ENCODE measurements at regions not wholly inside any gene's neighbourhood (a gene's known extent, or its start where the extent isn't known, plus 50 kb on each side); places are given as distances from the start of the nearest gene placed in this dataset.

DNA sequence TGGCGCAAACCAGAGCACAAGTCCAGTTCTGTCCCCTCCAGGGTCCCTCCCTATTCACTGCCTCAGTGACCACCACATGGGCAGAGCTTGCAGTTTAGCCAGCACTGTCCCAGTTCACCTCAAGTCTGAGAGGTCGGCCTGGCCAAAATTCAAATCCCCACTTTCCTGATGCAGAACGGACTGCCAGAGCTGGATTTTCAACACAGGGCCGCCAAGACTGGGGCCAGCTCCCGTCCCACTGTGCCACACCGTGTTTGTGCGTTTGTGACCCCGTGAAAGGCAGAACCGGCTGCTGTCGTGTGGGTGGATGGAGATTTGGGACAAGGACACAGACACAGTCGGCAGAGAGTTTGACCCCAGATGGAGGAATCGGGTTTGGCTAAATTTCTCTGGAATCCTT is 176.7 kb downstream of the URI1 start:
- no peaks in the 10 kb centered on the region for H3K36me3 ChIP-seq (replicated peaks; ENCODE audit: control insufficient read depth, insufficient read depth, low read length)
- no peak for DNase-seq
- H3K27me3 ChIP-seq (ENCODE audit: control insufficient read depth, insufficient read depth, low read length) = no peaks in the 10 kb centered on the region
- H3K4me3 ChIP-seq (ENCODE audit: insufficient read depth, low read depth, low read length) = no peak overlapping the region

DNA sequence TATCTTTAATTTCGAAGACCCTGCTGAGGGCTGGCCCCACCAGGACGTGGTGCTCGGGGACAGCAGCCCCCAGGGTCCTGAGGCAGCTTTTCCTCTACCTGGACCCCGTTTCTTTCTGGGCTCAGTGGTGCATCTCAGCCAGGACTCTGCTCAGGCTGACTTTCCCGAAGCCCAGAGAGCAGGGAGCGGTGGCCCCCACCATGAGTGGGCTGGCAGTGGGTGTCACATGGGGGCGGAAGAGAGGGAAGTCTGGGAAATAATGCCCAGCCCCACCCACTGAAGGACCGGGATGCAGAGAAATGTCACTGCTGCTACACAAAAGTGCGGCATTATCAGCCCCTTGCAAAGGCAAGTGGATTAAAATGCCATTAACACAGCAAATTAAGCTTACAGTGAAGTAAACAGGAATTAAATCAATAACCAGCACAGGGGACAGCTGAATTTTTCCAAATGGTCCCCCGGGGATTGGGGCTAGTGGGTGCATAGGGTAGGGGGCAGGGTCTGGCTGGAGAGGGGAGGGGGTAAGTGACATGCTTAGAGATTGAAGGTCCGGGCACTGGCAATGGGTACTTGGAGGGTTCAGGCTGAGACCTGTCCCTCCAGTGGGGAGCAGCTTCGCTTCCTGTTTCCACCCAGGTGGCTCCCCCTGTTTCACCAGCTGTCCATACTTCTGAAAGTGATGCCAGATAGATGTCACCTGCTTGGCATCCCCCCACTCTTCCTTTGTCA is 177.3 kb downstream of the URI1 start:
- Histone ChIP-seq H3K4me3 (ENCODE audit: insufficient read depth, low read depth, low read length) (no peak overlapping the region), H3K36me3 (replicated peaks; ENCODE audit: control insufficient read depth, insufficient read depth, low read length) (no peaks in the 10 kb centered on the region), H3K27me3 (ENCODE audit: control insufficient read depth, insufficient read depth, low read length) (no peaks in the 10 kb centered on the region)
- DNase-seq = no peak

DNA sequence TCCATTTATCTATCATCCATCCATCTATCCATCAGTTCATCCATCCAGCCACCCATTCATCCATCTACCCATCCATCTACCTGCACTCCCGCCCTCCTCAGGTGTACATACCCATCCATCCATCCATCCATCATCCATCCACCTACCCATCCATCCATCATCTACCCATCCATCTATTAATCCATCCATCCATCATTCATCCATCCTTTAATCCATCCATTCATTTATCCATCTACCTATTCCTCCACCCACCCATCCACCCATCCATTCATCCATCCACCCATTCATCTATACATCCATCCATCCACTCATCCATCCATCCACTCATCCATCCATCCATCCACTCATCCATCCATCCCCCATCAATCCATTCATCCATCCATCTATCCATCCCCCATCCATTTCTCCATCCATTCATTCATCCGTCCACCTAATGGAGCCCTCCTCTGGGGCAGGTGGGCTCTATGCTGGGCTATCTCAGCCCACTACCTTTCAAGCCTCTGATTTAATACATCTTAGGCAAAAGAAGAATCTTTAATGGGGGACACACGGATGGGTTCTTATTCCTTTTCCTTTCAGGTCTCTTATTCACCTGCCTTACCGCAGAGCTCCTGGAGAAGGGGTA is 178.9 kb downstream of the URI1 start:
- no peak overlapping the region for H3K4me3 ChIP-seq (ENCODE audit: insufficient read depth, low read depth, low read length)
- DNase-seq = no peak
- no peaks in the 10 kb centered on the region for H3K27me3 ChIP-seq (ENCODE audit: control insufficient read depth, insufficient read depth, low read length)
- H3K36me3 ChIP-seq (replicated peaks; ENCODE audit: control insufficient read depth, insufficient read depth, low read length) = no peaks in the 10 kb centered on the region

DNA sequence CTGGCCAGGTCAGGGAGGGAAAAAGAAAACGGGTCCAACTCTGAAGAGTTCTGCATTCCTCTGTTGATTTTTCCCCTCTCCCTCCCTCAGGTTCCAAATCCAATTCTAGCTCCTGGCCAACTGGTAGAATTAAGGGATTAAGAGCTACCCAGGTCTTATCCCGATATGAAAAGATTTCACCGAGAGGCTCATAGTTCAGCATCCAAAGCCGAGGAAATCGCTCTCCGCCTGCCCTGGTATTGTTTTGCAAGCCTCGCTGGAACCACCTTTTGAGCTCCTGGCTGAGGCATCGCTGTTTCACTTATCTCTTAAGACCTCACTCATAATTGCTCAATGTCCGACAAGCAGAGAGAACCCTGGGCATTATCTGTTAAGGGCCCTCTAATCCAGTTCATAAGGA is 180.4 kb downstream of the URI1 start:
- Histone ChIP-seq H3K36me3 (replicated peaks; ENCODE audit: control insufficient read depth, insufficient read depth, low read length) (no peaks in the 10 kb centered on the region), H3K27me3 (ENCODE audit: control insufficient read depth, insufficient read depth, low read length) (no peaks in the 10 kb centered on the region), H3K4me3 (ENCODE audit: insufficient read depth, low read depth, low read length) (no peak overlapping the region)
- no peak for DNase-seq

DNA sequence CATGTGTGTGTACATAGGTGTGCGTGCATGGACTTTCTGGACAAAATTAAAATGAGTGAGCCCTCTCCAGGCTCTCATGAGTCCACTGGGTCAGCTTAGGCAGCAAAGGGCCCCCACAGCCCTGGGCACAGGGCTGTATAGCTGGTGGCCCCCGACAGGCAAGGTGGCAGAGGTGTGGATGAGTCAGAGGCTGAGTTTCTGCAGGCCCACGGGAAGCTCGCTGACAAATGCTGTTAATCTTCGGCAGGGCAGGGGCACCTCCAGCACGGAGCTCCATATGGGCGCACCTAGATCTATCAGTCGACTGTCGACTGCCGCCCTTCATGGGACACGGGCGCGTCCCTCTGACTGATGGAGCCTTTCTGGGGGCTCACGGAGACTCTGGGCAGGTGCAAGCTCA is 181.1 kb downstream of the URI1 start:
- Histone ChIP-seq H3K27me3 (ENCODE audit: control insufficient read depth, insufficient read depth, low read length) (no peaks in the 10 kb centered on the region), H3K4me3 (ENCODE audit: insufficient read depth, low read depth, low read length) (no peak overlapping the region), H3K36me3 (replicated peaks; ENCODE audit: control insufficient read depth, insufficient read depth, low read length) (no peaks in the 10 kb centered on the region)
- no peak for DNase-seq

DNA sequence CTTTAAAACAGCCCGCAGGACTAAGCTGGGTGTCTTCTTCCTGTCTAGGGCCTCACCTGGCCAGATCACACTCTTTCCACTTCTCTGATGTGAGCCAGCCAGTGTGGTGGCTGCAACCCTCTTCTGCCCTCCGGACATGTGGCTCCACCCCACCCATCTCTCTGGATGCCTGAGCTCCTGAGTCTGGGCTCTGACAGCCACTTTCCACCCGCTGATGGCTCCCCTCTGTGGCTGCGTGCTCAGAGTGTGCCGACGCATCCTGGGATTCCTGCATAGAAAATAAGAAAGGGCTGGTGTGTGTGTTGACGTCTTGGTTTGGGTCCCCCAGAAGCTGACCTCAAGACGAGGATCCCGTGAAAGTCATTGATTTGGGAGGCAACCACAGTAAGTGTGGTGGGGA is 181.6 kb downstream of the URI1 start:
- Histone ChIP-seq H3K27me3 (ENCODE audit: control insufficient read depth, insufficient read depth, low read length) (no peaks in the 10 kb centered on the region), H3K36me3 (replicated peaks; ENCODE audit: control insufficient read depth, insufficient read depth, low read length) (no peaks in the 10 kb centered on the region), H3K4me3 (ENCODE audit: insufficient read depth, low read depth, low read length) (no peak overlapping the region)
- no peak for DNase-seq

DNA sequence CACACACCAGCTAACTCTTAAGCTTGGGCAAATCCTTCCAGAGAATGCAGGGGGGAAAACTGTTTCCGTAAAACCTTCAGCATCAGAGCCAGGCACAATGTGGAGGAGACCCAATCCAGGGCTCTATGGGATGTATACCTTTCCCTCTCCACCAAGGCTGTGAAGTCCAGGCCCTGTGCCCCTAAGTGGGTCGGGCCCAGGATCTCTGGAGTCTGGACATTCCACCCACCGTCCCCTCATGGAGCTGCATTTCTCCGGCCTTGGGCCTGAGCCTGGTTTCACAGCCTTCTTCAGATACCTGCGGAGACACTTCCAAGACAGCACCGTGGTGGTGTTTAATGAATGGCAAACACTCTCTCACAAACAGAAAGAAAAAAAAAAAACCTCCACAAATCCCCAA is 186.2 kb downstream of the URI1 start:
- Histone ChIP-seq H3K4me3 (ENCODE audit: insufficient read depth, low read depth, low read length) (no peak overlapping the region), H3K27me3 (ENCODE audit: control insufficient read depth, insufficient read depth, low read length) (no peaks in the 10 kb centered on the region)
- no peak for DNase-seq

DNA sequence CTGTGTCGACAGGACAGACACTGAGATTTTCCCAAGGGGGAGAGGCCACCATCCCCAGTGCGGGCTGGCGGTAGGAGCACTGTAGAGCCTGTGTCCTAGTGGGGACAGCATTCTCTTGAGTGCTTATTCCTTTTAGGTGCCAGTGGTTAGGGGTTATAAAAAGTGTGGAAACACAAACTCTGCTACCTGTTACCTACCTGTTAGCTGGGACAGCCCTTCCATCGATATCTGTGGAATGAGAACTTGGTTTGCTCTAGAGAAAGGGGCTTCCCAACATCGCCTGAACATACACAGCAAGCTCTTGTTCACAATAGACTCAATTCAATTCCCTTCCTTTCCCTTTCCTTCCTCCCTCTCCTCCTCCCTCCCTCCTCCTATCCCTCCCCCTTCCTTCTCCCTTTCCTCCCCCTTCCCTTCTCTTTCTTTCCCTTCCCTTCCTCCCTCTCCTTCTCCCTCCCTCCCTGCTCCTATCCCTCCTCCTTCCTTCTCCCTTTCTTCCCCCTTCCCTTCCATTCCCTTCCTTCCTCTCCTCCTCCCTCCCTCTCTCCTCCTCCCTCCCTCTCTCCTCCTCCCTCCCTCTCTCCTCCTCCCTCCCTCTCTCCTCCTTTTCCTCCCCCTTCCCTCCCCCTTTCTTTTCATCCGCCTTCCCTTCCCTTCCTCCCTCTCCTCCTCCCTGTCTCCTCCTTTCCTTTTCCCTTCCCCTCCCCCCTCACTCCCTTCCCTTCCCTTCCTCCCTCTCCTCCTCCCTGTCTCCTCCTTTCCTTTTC is 188.5 kb downstream of the URI1 start:
- H3K27me3 ChIP-seq (ENCODE audit: control insufficient read depth, insufficient read depth, low read length) = no peaks in the 10 kb centered on the region
- no peak overlapping the region for H3K4me3 ChIP-seq (ENCODE audit: insufficient read depth, low read depth, low read length)
- H3K36me3 ChIP-seq (replicated peaks; ENCODE audit: control insufficient read depth, insufficient read depth, low read length) = no peaks in the 10 kb centered on the region
- DNase-seq = no peak

More for the DNA sequence above, 186.2 kb downstream of the URI1 start:
- no peaks in the 10 kb centered on the region for H3K36me3 ChIP-seq (replicated peaks; ENCODE audit: control insufficient read depth, insufficient read depth, low read length)

DNA sequence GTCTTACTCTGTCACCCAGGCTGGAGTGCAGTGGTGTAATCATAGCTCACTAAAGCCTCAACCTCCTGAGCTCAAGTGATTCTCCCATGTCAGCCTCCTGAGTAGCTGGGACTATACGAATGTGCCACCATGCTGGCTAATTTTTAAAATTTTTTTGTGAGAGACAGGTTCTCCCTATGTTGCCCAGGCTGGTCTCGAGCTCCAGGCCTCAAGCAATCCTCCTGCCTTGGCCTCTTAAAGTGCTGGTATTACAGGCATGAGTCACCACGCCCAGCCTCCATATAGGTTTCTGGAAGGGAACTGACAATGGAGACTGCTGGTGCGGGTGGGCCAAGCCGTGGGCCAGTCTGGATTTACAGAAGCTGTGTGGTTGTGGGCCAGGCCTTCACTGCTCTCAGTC is 189.2 kb downstream of the URI1 start:
- no peak for DNase-seq
- Histone ChIP-seq H3K36me3 (replicated peaks; ENCODE audit: control insufficient read depth, insufficient read depth, low read length) (no peaks in the 10 kb centered on the region), H3K4me3 (ENCODE audit: insufficient read depth, low read depth, low read length) (no peak overlapping the region), H3K27me3 (ENCODE audit: control insufficient read depth, insufficient read depth, low read length) (no peaks in the 10 kb centered on the region)

DNA sequence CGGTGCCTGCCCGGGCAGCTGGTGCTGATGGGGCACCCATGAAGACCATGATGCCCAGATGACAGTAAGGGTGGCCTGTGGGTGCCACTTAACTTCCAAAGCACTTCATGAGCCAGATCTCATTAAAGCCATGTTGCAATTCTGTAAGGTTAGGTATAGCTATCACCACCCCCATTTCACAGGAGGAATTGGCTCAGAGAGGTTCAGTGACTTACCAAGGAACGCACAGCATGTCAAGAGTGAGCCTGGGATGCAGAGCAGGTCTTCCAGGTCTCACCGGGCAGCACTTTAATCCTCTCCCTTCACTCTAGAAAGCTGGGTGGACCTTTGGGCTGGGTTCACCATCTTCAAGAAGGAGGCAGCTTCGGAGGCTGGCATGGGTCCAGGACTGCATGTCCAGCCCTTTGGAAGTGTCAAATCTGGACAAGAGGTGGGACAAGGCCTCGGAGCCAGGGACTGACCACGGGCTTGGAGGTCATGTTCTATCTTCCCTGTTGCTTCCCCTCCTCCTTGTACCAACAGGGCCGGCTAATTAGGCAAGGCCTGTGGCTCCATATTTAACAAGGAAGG is 189.8 kb downstream of the URI1 start:
- H3K4me3 ChIP-seq (ENCODE audit: insufficient read depth, low read depth, low read length) = no peak overlapping the region
- no peaks in the 10 kb centered on the region for H3K27me3 ChIP-seq (ENCODE audit: control insufficient read depth, insufficient read depth, low read length)
- no peaks in the 10 kb centered on the region for H3K36me3 ChIP-seq (replicated peaks; ENCODE audit: control insufficient read depth, insufficient read depth, low read length)
- DNase-seq = no peak

DNA sequence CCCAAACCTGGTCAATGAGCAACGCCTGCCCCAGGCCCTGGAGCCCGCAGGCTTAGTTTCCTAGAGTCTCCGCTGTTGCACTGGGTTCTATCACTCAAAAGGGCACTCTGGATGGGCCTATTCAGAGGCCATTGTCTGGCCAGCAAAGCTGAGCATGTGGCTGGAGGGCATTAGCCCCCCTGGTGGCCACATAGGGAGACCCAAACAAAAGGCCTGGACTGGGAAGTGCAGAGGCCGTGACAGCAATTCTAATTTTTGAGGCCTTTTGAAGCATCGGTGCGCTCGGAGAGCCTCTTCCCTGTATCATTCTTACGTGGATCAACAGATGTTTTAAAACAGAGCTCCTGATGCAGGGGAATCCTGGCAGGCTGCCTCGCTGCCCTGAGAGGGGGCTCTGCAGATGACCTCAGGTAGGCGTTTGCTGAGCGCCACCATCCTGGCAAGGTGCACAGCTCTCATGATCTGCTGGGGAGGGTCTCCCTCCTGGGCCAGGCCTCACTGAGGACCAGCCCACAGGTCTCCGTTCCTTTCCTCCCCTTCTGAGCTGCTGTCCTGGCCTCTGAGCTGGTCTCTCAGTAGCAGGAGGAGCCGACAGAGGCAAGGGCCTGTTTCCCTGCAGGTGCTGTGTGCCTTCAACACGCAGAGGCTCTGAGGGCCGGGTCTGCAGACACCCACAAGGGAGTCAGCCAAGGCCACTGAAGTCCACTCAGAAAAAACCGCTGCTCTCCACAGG is 190.5 kb downstream of the URI1 start:
- Histone ChIP-seq H3K36me3 (replicated peaks; ENCODE audit: control insufficient read depth, insufficient read depth, low read length) (no peaks in the 10 kb centered on the region), H3K4me3 (ENCODE audit: insufficient read depth, low read depth, low read length) (no peak overlapping the region), H3K27me3 (ENCODE audit: control insufficient read depth, insufficient read depth, low read length) (no peaks in the 10 kb centered on the region)
- DNase-seq = peak; percentile 61

DNA sequence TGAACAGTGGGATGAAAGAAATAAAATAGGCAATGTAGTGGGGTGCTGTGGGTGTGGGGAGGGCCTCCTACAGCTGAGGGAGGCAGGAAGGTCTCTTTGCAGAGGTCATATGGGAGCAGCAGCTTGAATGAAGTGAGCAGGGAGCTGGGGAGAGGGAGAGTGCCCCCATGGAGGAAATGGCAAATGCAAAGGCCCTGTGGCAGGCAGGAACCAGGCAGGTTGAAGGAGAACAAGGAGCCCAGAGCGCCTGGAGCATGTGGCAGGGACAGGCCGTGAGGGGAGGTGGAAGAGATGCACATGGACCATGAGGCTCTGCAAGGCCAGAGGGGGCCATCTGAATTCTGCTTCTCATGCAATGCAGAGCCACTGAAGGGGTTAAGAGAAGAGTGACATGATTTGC is 191.8 kb downstream of the URI1 start:
- no peak for DNase-seq
- Histone ChIP-seq H3K27me3 (ENCODE audit: control insufficient read depth, insufficient read depth, low read length) (no peaks in the 10 kb centered on the region), H3K4me3 (ENCODE audit: insufficient read depth, low read depth, low read length) (no peak overlapping the region), H3K36me3 (replicated peaks; ENCODE audit: control insufficient read depth, insufficient read depth, low read length) (no peaks in the 10 kb centered on the region)

DNA sequence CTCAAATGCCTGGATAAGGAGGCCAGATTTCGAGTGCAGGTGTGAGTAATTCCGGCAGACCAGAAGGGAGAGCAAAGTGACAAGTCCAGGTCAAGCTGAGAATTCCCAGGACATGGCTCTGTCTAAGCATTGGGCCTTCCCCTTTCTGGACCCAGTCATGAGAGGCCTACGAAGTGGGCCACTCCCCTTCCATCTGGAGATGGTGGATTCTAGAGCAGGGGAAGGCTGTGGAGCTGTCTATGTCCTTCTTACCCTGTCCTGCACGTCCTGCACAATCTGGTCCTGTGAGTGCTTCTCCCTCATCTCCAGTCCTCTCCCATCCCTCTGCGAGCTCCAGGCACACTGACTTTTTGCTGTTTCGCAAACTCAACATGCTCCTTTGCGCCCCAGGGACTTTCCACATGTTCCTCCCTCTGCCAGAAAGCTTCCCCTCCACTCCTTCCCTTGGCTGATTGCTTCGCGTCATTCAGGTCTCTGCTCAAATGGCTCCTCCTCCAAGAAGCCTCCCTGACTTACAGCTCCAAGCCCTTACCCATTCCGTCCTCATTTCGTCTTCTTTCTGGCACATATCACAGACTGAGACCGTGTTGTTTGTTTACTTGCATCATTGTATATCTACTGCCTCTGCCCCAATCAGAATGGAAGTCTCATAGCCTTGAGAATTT is 193.2 kb downstream of the URI1 start:
- Histone ChIP-seq H3K27me3 (ENCODE audit: control insufficient read depth, insufficient read depth, low read length) (no peaks in the 10 kb centered on the region), H3K4me3 (ENCODE audit: insufficient read depth, low read depth, low read length) (no peak overlapping the region), H3K36me3 (replicated peaks; ENCODE audit: control insufficient read depth, insufficient read depth, low read length) (no peaks in the 10 kb centered on the region)
- no peak for DNase-seq

DNA sequence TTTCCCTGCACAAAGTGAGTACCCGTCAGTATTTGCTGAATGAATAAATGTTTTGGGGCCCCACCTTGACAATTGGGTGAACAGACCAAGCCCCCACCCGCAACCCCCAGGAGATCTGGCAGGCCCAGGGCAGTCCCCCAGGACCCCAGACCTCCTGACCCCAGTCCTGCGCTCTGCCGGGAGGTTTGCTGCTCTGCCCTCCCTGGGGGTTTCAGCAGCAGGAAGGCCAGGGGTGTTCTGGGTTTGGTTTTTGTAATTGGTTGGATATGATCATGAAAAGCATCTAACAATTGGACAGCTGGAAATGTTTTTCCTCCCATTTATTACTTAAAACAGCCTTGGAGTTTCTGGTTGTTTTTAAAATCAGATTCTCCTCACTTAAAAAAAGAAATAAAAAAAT is 193.8 kb downstream of the URI1 start:
- no peak overlapping the region for H3K4me3 ChIP-seq (ENCODE audit: insufficient read depth, low read depth, low read length)
- H3K27me3 ChIP-seq (ENCODE audit: control insufficient read depth, insufficient read depth, low read length) = no peaks in the 10 kb centered on the region
- no peak for DNase-seq
- no peaks in the 10 kb centered on the region for H3K36me3 ChIP-seq (replicated peaks; ENCODE audit: control insufficient read depth, insufficient read depth, low read length)
